ENCODE measurements at regions not wholly inside any gene's neighbourhood (a gene's known extent, or its start where the extent isn't known, plus 50 kb on each side); places are given as distances from the start of the nearest gene placed in this dataset.
"Not testable (repeated sequence)": the region's sequence is repeated elsewhere in the genome, so short reads cannot be mapped to it uniquely, and the experiment has no call there.

DNA sequence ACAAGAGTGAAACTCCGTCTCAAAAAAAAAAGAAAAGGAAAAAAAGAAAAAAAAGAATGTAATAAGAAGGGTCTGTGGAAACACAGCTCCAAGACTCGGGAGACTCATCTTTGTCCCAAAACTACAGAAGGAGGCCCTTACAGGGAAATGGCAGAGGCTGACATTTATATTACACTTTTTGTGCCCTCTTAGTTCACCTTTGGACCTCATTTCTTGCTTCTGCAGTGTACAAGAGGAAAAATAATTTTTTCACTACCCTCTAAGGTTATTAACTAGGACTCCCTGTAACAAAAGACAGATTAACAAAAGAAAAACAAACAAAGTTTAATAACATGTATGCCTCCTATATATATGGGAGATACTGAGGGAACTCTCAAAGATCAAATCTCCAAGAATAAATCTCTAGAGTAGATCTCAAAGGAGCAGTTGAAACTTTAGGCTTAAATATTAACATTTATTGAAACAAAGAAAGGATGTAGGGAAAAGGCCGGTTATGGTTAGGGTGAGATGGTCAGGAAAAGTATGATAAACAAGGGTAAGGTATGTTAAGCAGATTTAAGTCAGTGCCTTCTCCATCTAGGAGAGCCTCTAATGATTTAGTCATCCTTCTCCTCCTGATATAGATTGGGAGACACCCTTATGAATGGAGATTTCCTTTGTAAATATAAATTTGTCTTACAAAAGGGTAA lies 121.3 kb upstream of the JADE1 start:
- DNase-seq, result no peak

DNA sequence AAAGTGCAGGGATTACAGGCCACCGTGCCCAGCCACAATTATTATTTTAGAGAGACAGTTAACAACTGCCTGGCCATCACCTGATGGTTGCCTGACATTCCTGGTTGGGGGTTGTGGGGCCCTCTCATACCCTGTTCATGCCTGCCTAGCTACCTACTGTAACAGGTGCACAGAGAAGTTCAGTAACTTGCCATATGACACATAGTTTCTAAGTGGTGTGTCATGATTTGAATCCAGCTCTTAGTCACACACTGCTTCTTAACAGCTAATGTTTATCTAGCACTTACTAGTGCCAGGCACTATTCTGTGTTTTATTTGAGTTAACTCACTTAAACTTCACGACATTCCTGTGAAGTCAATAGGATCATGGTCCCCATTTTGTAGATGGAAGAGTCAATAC lies 122.7 kb upstream of the JADE1 start:
- no peak for DNase-seq

DNA sequence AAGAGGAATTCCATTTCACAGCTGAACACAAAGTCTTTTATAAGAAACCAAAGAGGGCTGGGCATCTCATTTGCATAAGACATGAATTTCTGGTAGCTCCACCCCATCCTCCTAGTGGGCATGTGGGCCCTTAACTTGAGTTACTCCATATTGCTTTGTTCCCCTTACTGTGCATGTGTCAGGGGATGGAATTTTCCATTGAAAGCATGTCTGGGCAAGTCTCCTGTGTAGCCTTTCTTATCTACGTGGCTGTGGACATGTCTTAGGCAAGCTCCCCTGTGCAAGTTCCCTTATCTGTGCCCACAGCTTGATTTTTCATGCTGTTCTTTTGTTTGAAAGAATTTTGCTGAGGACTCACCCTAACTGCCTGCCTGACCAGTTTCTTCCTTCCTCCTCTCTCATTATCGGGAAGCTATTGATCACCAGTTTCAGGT lies 123.5 kb upstream of the JADE1 start:
- no peak for DNase-seq

DNA sequence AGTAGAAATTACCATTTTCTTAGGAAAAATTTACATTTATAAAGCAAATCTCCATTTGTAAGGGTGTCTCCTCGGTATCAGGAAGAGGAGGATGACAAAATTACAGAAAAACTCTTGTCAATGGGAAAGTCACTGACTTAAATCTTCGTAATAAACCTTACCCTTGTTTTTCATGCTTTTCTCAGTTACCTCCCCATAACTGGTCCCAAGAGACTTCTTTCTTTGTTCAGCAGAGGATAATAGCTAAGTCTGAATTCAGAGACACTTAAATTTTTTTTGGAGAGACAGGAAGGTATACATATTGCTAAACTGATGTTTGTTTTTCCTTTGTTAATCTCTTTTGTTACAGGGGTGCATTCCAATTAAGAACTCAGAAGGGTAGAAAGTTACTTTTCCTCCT lies 125.5 kb upstream of the JADE1 start:
- DNase-seq, result no peak

DNA sequence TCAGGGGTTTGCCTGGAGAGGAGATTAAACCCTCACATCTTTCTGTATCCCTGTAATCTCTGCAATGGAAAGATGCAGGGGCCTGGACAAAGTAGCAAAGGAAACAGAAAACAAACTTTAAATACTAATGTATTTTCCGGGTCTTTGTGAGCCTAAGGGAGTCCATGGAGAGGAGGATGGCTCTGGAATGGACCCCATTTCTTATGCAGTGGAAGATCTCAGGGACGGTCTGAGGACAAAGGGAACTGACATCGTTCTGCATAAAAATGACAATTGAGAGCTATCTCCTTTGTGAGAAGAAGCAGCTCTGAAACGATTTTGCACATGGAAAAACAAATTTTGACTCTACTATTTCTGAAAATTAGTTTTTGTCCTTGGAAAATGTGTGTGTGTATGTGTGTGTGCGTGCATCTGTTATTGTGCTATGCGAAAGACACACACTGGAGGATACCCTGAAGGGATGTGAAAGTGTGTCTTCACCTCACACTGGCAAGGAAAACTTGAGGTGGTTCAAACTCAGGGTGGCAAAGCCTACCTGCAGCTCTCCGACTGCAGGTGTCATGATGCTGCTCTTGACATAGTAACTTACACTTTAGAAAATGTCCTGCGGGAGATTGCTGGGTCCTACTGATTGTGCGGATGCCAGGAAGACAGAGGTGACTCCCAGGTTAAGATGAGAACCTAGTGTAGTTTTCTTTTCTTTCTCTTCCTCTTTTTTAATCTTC lies 126.4 kb upstream of the JADE1 start:
- DNase-seq, result no peak

DNA sequence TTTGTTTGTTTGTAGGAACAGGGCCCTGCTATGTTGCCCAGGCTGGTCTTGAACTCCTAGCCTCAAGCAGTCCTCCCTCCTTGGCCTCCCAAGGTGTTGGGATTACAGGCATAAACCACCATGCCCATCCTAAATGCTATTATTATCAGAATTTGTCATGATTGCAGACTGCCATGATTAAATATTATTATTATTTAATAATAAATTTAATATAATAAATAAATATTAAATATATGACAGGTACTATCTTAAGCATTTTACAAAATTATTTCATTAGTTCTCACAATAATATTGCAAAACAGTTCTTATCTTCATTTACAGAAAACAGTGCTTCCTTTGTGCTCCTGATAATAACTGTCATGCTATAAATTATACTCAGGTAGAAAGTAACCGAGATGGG lies 133.4 kb upstream of the JADE1 start:
- no peak for DNase-seq

DNA sequence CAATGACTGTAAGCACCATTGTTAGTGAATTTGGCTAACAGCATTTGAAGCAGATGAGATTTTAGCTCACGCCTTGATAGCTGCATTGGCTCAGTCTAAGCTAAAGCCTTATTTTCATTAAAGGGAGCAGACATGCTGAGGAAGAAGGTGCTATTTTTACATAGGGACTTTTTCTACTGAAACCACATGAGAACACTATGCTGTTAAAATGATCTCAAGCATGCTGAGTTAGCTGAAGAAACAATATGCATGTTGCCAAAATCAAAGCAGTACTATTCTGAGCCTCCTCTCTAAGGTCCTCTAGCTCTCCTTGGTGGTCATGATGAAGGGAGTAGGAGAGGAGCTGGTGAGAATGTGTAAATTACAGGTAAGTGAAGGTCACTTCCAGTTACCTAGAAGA lies 134.4 kb upstream of the JADE1 start:
- DNase-seq, result no peak

DNA sequence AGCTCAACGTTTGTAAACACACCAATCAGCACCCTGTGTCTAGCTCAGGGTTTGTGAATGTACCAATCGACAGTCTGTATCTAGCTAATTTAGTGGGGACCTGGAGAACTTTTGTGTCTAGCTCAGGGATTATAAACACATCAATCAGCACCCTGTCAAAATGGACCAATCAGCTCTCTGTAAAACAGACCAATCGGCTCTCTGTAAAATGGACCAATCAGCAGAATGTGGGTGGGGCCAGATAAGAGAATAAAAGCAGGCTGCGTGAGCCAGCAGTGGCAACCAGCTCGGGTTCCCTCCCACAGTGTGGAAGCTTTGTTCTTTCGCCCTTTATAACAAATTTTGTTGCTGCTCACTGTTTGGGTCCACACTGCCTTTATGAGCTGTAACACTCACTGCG lies 136.3 kb upstream of the JADE1 start:
- DNase-seq, result not testable (repeated sequence)

DNA sequence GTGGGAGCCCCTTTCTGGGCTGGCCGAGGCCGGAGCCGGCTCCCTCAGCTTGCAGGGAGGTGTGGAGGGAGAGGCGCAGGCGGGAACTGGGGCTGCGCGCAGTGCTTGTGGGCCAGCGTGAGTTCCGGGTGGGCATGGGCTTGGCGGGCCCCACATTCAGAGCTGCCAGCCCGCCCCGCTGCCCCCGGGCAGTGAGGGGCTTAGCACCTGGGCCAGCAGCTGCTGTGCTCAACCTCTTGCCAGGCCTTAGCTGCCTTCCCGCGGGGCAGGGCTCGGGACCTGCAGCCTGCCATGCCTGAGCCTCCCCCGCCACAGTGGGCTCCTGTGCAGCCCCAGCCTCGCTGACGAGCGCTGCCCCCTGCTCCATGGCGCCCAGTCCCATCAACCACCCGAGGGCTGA lies 136.9 kb upstream of the JADE1 start:
- not testable (repeated sequence) for DNase-seq

DNA sequence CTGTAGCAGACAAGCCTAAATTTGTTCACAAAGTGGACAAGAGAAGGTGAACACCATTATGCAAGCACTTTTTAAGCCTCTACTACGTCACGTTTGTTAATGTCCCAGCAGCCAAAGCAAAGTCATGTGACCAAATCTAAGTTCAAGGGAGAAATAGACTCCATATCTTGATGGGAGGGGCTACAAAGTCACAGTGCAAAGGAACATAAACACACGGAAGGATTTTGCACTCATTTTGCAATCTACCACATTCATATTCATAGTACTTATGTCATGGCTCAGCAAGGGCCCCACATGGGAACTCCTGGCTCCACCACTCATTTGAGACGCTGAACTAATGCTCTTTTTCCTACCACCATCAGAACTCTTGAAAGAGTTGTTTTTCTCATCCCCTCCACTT lies 139.0 kb upstream of the JADE1 start:
- no peak for DNase-seq

DNA sequence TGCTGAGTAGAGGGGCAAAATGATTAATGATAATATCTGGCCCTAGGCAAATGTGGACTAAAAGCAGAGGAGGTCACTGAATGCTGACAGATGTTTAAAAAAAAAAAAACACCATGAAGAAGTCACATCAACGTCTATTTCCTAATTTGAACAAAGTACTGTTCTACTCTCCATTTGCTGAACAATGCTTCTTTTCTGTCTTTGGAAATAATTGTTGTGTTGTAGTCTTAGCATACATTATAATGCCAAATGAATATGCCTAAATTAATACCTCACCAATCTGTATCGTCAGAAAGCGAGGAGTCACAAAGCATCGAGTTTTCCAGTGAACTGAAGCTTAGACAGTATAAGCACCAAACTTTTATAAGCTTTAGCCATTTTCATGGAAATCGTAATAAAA lies 140.9 kb upstream of the JADE1 start:
- no peak for DNase-seq

DNA sequence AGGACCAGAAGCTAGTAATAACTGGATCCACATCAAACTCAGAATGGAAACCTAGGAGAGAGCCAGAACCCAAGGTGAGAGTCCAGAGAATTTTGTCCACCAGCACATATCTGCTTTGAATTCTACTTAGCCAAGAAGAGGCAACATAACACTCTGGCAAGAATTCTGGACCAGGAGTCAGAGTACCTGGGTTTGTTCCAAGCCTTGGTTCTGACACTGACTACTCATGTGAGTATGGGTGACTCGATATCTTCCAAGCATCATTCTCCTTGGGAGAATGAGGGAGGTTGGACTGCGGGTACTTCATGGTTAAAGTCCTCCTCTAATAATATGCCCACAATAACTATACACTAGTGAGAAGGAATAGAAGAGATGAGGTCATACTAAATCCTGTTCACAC lies 144.0 kb upstream of the JADE1 start:
- no peak for DNase-seq

DNA sequence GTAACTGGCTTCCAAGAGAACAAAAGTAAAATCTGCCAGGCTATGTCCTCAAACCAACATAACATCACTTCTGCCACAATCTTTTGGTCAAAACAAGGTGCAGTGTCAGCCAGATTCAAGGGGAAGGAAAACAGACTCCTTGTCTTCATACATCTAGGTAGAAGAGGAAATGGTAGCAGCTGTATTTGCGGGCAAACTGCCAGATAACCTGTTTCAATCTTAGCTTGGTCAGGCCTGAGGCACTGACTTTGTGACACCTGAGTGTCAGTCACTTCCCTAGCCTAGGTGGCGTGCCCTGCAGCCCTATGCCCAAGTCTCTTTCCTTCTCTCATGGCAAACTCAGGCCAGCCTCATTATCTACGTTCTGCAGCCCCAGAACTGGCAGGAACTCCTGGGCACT lies 146.2 kb upstream of the JADE1 start:
- no peak for DNase-seq

DNA sequence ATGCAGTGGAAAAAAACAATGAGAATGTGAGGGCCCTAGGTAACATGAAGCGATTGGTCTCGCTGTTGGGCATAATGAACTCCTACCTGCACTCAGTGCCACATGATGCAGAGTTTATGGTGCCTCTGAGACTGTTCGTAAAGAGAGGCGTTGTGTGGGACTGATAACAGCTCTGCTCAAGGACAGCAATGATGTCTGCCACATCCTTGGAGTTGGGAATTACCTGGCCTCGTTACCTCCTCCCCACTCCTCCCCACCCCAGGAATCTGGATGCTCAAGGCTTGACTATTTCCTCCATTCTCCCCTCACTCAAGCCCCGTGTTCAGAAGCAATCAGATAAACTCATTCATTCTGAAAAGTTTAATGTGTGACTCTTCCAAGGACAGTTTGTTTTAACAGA lies 148.0 kb upstream of the JADE1 start:
- DNase-seq, result peak; percentile 81

DNA sequence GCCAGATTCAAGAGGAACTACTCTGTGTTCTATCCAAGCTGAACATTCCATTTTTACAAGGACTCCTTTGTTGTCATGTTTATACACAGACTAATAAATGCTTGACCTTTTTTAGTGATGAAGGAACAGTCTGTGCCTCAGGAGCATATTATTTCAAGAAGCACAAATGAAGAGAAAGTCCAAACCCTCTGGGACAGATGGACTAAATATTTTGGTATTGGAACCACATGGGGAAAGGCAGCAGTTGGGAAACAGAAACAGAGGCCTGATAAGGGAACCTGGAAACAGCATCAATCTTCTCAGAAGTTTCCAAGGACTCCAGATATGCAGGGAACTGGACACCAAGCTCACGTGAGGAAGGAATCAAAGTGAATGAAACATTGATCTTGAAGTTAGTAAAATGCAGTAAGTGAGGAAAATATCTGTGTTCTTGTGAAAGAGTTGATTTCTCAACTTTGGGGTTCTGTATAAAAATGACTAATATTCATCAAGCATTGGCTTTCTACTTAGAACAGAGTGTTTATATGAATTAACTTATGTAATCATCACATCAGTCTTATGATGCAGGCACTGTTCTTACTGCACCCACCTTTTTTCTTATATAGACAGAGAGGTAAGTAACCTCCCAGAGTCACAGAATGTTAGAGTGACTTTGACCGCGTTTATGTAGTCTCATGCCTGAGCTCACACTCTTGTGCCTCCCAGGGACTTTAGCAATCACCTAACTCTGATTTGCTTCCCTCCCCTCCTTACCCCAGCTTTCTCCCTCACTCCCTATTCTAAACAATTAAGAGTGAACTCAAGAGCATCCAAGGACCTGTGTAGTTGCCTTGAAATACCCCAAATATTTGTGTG lies 148.9 kb upstream of the JADE1 start:
- DNase-seq, result no peak

DNA sequence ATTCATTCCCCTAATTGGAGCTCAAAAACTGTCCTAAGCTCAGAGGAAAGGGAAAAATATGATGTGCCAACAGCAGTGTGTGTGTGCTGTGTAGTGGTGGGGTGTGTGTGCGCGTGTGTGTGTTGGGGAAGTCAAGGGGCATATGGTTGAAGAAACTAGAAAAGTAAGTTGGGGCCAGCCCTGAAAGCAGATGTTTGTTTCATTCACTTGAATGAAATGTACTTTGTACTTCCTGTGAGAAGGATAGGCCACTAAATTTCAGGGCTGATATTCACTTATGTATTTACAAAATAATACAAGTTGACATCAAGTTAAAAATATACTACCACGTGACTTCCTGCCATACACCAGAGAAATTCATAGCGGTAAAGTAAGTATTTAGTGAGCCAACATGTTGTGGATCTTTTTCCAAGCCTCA lies 151.3 kb upstream of the JADE1 start:
- DNase-seq, result no peak

DNA sequence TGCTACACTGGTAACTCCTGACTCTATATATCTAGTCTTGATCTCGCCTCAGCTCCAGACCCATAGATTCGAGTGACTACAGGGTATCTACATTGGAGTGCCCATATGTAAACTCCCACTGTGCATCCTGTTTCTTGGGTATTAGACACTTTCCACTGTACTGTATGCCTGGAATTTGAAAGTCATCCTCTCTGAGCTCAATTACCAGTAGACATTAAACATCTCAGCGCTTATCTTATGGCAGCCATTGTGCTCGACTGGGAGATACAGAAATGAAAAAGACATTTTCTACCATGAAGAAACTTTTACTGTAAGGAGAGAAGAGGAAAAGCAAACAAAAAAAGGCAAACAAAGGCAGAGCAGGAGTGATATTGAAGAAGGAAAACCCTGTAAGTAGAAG lies 151.9 kb upstream of the JADE1 start:
- no peak for DNase-seq

DNA sequence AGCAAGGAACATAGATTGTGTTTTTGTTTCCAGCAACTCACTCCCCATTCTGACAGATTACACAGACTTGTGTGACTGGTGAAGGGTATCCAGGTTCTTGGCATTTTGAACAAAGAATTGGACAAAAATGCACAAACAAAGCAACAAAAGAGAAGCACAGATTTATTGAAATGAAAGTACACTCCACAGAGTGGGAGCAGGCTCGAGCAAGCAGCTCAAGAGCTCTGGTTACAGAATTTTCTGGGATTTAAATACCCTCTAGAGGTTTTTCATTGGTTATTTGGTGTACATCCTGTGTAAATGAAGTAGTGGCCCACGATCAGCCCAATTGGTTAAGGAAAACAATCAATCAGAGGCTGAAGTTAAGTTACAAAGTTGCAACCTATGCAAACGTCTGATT lies 155.0 kb upstream of the JADE1 start:
- no peak for DNase-seq

DNA sequence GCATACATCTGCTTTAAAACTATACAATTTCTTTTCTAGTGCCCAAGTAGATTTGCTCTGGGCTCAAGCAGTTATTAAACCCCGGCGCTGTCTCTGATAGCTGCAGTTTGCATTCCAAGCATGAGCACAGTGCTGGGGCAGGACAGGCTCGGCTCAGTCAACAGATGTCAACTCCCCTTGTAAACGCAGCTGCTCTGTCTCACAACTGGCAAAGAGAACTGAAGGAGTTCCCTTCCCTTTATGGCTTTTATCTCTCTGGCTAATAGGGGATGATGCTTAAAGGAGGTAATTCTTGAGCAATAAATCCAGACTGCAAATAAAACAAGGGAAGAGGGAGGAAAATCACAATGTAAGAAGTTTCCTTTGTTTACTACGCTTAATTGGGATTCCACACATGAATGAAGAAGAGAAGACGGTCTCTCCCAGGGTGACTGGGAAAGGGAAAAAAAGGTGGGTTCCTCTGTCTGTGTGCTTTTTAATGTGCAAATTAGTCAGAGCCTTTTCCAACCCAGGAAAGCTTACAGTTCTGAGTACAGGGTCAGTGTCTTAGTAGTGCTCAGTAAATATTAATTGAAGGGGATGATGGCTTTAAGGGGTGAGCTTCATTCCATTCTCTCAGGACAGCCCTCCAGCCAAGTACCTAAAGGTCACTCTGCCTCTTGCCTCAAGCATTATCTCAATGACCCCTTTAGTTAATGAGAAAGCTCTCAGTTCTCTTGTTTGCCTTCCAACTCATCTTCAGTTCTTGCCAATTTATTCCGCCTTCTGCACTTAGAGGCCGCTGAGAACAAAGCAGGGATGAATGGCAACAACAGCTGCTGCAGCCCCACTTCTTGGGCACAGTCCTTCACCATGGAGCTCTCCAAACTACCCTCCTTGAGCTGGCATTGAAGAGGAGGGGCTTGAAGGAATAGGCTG lies 155.7 kb upstream of the JADE1 start:
- DNase-seq, result peak; percentile 90

DNA sequence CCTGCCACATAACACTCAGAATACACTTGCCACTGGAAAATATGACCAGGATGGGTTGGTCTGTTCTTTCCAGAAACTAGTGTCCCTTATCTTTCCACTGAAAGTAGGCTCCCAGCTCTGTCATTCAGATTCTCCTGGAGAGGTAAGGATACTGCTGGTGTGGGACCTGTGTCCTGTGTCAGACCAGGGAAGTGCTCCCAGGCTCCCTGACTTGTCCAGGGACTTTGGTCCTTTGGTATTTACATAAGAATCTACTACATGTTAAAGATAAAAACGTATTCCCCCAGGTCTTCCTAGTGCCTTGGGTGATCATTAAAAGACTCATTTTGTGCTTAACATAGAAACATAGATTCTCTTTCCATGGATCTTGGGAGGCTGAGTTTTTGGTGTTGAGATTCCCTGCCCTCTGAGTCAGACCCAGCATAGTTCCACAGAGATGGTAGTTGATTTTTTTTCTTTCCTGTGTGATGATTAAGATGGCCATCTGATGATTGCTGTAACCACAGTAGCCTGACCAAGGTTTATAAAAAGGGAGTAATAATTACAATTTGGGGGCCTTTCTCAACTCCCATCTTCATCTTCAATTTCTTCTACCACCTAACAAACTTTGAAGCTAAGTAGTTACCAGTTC lies 159.8 kb upstream of the JADE1 start:
- no peak for DNase-seq

DNA sequence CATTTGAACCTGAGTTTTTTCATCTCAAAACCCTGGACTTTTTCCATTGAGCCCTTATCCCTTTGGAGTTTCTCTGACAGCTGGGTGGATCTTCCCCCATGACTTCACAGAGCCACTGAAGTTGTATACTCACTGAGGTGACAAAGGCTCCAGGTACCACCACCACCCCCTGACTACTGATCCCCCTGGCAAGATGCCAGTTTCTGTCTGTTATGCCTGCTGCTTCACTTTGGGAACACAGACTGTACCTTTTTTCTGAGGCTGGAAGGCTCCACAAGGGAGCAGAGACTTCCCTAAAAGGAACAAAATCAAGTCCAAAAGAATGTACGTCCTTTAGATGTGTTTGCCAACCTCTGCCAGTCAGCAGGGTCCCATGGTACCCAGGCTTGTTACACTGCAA lies 160.3 kb upstream of the JADE1 start:
- DNase-seq, result no peak

DNA sequence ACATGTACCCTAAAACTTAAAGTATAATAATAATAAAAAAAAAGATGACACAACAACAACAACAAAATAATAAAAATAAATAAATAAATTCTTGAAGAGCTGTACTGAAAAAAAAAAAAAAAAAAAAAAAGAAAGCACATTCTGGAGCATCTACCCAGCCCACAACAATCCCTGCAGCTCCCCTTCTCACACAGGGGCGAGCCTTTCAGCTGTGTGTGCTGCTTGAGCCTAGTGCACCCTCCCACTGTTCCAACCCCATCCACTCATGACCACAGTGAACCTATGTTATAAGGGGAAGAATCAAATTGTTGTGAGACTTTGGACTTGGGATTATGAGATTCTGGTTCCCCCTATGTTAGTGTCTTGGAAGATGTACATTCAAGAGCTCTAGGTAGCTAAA lies 161.5 kb upstream of the JADE1 start:
- no peak for DNase-seq
